DMS79 treated with DMSO at 0.1 percent for 48 hours (cell line): ENCODE measurements at regions not wholly inside any gene's neighbourhood (a gene's known extent, or its start where the extent isn't known, plus 50 kb on each side); places are given as distances from the start of the nearest gene placed in this dataset.
"Not testable (repeated sequence)": the region's sequence is repeated elsewhere in the genome, so short reads cannot be mapped to it uniquely, and the experiment has no call there.

Source experiments
- DNase-seq: peaks from one replicate; lab custom pipeline; 2025; lab: John Stamatoyannopoulos, UW

DNA sequence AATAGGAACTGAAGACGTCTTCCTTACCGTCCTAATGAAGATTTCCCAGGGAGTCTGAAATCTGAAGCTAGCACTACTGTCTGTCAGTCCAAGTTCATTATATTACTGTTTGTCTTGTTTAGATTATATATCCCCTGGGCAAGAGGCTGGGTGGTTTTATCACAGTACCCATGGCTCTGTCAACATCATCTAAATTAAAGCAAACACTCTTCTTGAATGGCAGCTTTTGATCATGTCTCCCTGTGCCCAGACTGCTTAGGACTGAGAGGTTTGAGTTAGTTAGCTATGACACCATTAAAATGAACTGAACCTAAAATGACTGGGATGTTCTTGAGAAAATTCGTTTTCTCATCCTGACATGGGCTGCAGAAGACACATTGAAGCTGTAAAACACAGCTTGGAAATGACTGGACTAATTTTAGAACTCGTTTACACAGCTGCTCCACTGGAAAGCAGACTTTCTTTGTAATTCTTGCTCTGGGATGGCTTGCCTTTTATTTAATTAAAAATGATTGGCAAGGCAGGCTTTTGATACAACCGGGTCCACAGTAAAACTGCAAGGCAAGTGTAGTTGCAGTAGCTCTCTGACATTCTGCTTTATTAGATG, 243.5 kb downstream of the MFSD1 start:
- DNase-seq, result no peak

GRCh38 chr3:159047361-159047760, 245.5 kb downstream of the MFSD1 start:
- no peak for DNase-seq

DNA sequence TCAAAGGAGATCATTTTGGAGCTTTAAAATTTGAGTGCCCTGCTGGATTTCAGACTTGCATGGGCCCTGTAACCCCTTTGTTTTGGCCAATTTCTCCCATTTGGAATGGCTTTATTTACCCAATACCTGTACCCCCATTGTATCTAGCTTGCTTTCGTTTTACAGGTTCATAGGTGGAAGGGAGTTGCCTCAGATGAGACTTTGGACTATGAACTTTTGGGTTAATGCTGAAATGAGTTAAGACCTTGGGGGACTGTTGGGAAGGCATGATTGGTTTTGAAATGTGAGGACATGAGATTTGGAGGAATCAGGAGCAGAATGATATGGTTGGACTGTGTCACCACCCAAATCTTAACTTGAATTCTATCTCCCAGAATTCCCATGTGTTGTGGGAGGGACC, 250.6 kb downstream of the MFSD1 start:
- DNase-seq, result not testable (repeated sequence)

DNA sequence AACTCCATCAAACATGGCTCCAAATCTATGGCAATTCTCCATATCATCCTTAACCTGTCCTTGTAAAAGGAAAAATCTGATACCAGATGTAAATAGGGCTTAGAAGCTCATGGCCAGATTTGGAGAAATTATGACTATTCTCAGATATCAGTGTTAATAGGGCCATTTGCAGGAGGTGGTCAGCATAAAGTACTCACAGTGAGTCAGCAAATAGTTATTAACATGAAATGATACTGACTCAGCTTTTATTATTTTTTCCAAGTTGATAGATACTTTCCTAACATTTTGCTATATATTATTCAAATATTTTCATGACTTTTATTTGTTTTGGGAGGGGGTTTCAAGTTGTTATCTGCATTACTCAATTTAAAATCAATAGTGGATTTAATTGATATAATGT, 255.8 kb downstream of the MFSD1 start:
- no peak for DNase-seq

- no peak for DNase-seq
Observed at GRCh38 chr3:159058859-159059258, 257.0 kb downstream of the MFSD1 start.

- no peak for DNase-seq
Observed at GRCh38 chr3:159059395-159059794, 257.5 kb downstream of the MFSD1 start.

DNA sequence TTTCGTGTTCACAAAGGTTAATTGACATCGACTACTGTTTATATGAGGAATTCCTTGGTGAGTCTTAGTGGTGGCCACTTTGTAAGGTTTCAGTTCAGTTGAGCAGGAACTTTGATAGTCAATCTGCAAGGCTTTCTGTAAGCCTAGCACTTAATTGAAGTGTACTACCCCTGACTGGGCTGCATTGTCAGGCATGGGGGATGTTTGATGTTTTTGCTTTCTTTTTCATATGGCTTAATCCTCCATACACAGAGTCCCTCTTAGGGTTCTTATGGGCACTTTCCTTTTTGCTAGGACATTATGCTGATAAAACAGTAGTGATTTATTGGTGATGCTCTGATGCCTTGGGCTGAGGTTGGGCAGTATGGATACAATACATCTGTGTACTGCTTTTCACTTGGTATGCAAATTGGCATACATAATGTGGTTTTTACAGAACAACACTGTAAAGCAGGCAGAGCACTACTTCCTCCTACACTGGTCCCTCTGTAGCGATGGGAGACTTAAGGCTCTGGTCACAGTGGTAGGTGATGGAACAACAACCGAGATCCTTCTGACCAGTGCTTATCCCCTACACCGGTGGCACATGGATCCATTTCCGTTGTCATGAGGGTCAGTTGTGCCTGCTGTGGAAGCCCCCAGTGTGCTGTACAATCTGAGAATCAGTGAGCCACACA, 261.0 kb downstream of the MFSD1 start:
- DNase-seq, result no peak

DNA sequence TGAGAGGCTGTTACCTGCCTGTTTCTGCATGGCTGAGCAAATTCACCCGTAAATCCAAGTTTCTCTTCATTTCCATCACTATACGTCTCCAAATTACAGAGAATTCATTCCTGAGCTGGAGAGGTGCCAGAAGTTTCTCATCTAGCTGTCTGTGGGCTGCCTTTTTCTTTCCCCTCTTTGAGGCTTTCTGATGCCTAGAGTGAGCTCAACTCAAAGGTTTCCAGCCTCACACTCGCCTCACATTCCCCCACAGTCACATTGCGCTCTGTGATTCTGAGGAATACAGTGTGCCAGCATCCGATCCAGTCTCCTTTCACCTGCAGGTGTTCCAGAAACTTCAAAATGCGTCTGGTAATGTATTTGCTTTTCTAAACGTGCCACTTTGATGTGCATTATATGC, 267.2 kb downstream of the MFSD1 start, which contains the start of gene IQCJ:
IQCJ (plus strand) TSS at position 229 of the 400 bp plus-strand sequence.
- DNase-seq, result no peak

- DNase-seq, result no peak
Observed at GRCh38 chr3:159069866-159070425, 268.1 kb downstream of the MFSD1 start.

- no peak for DNase-seq
Observed at GRCh38 chr3:159074756-159075701, 273.2 kb downstream of the MFSD1 start.

DNA sequence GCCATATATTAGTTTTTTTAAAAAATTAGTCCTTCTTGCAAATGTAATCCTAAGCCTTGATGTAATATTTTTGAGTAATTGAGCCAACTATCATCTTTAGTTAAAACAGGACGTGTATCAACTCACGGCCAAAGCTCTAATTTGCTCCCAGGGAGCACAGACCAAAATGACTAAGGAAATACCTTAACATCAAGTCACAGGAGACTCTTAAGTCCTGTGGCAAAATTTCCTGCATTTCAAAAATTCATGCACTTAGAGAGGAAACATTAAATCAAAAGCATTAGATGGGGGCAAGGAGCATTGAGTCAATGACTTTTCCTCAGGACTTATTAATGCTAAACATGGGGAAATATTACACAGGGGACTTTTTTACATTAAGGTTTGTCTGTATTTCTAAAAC, 276.0 kb downstream of the MFSD1 start:
- no peak for DNase-seq

- no peak for DNase-seq
Observed at GRCh38 chr3:159080256-159080655, 278.4 kb downstream of the MFSD1 start.

DNA sequence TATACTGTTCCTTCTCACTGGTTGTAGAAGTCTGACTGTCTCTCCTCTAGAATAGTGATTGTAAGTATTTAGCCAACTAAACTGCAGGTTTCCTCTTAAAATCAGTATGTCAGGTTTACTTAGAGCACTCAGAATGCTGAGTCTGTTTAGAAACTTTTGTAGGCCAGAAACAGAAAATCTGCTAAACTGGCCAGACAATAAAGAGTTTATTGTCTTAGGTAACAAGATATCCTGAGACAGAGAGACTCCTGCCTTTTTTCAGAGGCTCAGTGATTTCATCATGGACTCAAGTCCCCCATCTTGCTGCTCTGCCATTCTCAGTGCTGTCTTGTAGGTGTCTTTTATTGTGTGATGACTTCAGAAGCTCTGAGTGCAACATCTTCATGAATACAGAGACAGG, 279.0 kb downstream of the MFSD1 start:
- no peak for DNase-seq

- DNase-seq, result no peak
Observed at GRCh38 chr3:159082519-159082918, 280.7 kb downstream of the MFSD1 start.

GRCh38 chr3:159091936-159092335, 290.1 kb downstream of the MFSD1 start:
- DNase-seq, result no peak

- DNase-seq, result no peak
Observed at GRCh38 chr3:159102001-159102400, 300.1 kb downstream of the MFSD1 start.

GRCh38 chr3:159112724-159113123, 310.9 kb downstream of the MFSD1 start:
- DNase-seq, result no peak

DNA sequence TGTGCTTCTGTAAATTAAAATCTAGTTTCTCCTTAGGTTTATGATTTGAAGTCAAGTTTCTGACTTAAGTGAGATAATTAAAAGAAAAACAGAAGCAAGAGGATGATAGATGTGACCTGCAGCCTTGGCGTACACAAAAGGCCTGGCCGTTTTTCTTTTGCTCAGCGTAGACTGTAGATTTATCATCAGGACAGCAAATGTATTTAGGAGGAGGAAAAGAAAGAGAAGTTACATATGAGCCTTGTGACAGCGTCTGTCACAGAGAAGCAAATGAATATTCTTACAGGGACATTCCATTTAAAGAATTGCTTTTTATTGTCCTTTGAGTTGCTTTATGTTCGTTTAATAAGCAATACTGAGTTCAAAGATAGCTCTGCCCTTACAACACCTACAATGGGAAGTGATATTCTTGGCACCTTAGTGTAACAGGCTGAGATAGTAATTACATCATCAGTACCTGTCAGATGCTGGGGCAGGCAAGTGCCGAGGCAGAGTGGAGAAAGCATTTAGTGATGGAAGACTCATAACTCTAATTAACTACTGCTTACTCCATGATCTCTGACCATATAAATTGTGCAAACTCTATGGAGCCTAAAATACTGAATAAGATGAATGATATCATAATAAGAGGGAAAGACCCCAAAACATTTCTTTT, 311.5 kb downstream of the MFSD1 start:
- DNase-seq, result no peak

DNA sequence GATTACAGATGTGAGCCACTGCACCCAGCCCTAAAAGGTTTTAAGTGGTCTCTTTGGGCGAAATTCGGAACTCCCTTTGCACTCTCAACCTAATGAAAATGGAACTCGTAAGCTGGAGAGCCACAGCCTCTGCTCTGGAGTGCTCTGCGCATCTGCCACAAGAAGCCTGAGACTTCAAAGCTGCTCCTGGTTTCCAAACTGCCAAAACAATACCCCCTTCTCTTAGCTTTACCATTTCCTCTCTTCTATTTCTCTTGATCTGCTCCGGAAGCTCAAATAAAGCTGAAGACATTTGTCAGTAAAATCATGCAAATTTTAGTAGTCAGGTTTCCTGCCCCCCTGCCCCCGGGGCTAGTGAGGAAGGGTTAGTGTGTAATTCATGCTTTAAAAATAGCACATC, 312.7 kb downstream of the MFSD1 start:
- no peak for DNase-seq

- DNase-seq, result no peak
Observed at GRCh38 chr3:159123877-159124276, 322.0 kb downstream of the MFSD1 start.

DNA sequence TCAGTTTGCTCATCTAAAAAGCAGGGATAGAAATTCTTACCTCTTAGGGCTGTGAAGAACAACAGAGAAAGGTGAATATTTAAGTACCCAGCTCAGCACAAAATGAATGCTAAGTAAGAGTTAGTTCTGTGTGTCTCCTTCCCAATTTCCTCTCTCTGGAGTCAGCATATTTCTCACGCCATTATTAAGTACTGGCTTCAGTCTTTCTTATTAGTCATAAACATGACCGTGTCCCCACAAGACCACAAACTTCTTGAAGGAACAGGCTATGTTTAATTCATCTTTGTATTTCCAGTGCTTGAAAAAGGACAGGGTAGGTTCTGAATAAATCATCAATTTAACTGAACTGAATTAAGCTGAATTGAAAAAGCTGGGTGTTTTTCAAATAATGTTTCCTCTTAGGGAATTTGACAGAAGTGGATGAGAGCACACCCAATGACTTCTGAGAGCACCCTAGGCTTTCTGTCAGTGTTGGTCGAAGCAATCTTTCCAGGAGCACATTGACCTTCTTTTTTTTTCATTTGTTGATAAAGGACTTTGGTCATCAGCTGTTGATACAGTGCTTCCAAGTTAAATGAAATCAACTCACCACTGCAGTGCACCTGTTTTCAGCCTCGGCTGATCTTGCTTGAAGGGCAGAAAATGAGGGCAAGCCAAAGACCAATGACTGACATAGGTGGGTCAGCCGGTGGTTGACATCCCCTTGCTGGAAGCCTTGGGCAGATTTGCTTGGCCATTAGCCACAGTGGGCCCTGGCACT, 324.6 kb downstream of the MFSD1 start:
- no peak for DNase-seq
